IPS-18a (cell line): ENCODE measurements at regions not wholly inside any gene's neighbourhood (a gene's known extent, or its start where the extent isn't known, plus 50 kb on each side); places are given as distances from the start of the nearest gene placed in this dataset.

Source experiments
- H3K27ac ChIP-seq: one replicate; pipeline ENCODE4 v1.5.1; 2013; ENCODE audit warnings: low read length
- H3K27me3 ChIP-seq: one replicate; pipeline ENCODE4 v1.6.1; 2013; ENCODE audit warnings: mild to moderate bottlenecking, low read length; ENCODE audit not compliant: control insufficient read depth, insufficient read depth
- H3K36me3 ChIP-seq: one replicate; pipeline ENCODE4 v1.6.1; 2013; ENCODE audit warnings: low read depth, low read length; ENCODE audit not compliant: control insufficient read depth
- H3K4me1 ChIP-seq: one replicate; pipeline ENCODE4 v1.6.1; 2013; ENCODE audit warnings: low read depth, low read length; ENCODE audit not compliant: control insufficient read depth
- H3K4me3 ChIP-seq: one replicate; pipeline ENCODE4 v1.5.1; 2013; ENCODE audit warnings: low read length
- H3K9ac ChIP-seq: one replicate; pipeline ENCODE4 v1.6.1; 2013; ENCODE audit warnings: mild to moderate bottlenecking, low read length, moderate library complexity
- H3K9me3 ChIP-seq: one replicate; pipeline ENCODE4 v1.6.1; 2013; ENCODE audit warnings: low read depth, low read length; ENCODE audit not compliant: control insufficient read depth

- H3K27ac ChIP-seq, result no peak overlapping the region
- no peaks in the 10 kb centered on the region for H3K27me3 ChIP-seq
- H3K9ac ChIP-seq, result no peak overlapping the region
- no peaks in the 10 kb centered on the region for H3K36me3 ChIP-seq
- H3K4me3 ChIP-seq, result no peak overlapping the region
- no peaks in the 10 kb centered on the region for H3K4me1 ChIP-seq
- H3K9me3 ChIP-seq, result no peaks in the 10 kb centered on the region
Measured at GRCh38 chr11:37076866-37077265, 478.8 kb upstream of the RAG2 start.

- Histone ChIP-seq H3K27ac (no peak overlapping the region), H3K9me3 (no peaks in the 10 kb centered on the region), H3K36me3 (no peaks in the 10 kb centered on the region), H3K9ac (no peak overlapping the region), H3K27me3 (no peaks in the 10 kb centered on the region), H3K4me3 (no peak overlapping the region), H3K4me1 (no peaks in the 10 kb centered on the region)
Measured at GRCh38 chr11:37072538-37073055, 474.6 kb upstream of the RAG2 start.

GRCh38 chr11:37050311-37050710, 452.3 kb upstream of the RAG2 start:
- Histone ChIP-seq H3K9ac (no peak overlapping the region), H3K9me3 (no peaks in the 10 kb centered on the region), H3K4me1 (no peaks in the 10 kb centered on the region), H3K27me3 (no peaks in the 10 kb centered on the region), H3K36me3 (no peaks in the 10 kb centered on the region), H3K4me3 (no peak overlapping the region), H3K27ac (no peak overlapping the region)

- no peaks in the 10 kb centered on the region for H3K9me3 ChIP-seq
- H3K9ac ChIP-seq, result no peak overlapping the region
- no peaks in the 10 kb centered on the region for H3K4me1 ChIP-seq
- no peak overlapping the region for H3K27ac ChIP-seq
- H3K36me3 ChIP-seq, result no peaks in the 10 kb centered on the region
- H3K4me3 ChIP-seq, result no peak overlapping the region
- H3K27me3 ChIP-seq, result no peaks in the 10 kb centered on the region
Measured at GRCh38 chr11:37040921-37041320, 442.9 kb upstream of the RAG2 start.

- H3K36me3 ChIP-seq, result no peaks in the 10 kb centered on the region
- H3K9ac ChIP-seq, result no peak overlapping the region
- H3K9me3 ChIP-seq, result no peaks in the 10 kb centered on the region
- no peak overlapping the region for H3K27ac ChIP-seq
- no peaks in the 10 kb centered on the region for H3K27me3 ChIP-seq
- no peaks in the 10 kb centered on the region for H3K4me1 ChIP-seq
- no peak overlapping the region for H3K4me3 ChIP-seq
Measured at GRCh38 chr11:37038911-37039310, 440.9 kb upstream of the RAG2 start.

- H3K27me3 ChIP-seq, result no peaks in the 10 kb centered on the region
- H3K4me1 ChIP-seq, result peaks cover 8% of the 10 kb centered on the region
- H3K36me3 ChIP-seq, result no peaks in the 10 kb centered on the region
- H3K9me3 ChIP-seq, result no peaks in the 10 kb centered on the region
- H3K4me3 ChIP-seq, result no peak overlapping the region
- H3K9ac ChIP-seq, result no peak overlapping the region
- no peak overlapping the region for H3K27ac ChIP-seq
Measured at GRCh38 chr11:37026741-37027140, 428.7 kb upstream of the RAG2 start.

GRCh38 chr11:37026326-37026725, 428.3 kb upstream of the RAG2 start:
- Histone ChIP-seq H3K4me3 (no peak overlapping the region), H3K9me3 (no peaks in the 10 kb centered on the region), H3K36me3 (no peaks in the 10 kb centered on the region), H3K27ac (no peak overlapping the region), H3K4me1 (peaks cover 8% of the 10 kb centered on the region), H3K9ac (no peak overlapping the region), H3K27me3 (no peaks in the 10 kb centered on the region)

GRCh38 chr11:37006563-37006962, 408.5 kb upstream of the RAG2 start:
- no peak overlapping the region for H3K9ac ChIP-seq
- no peaks in the 10 kb centered on the region for H3K36me3 ChIP-seq
- no peak overlapping the region for H3K4me3 ChIP-seq
- no peak overlapping the region for H3K27ac ChIP-seq
- no peaks in the 10 kb centered on the region for H3K9me3 ChIP-seq
- H3K27me3 ChIP-seq, result no peaks in the 10 kb centered on the region
- H3K4me1 ChIP-seq, result peaks cover 5% of the 10 kb centered on the region

GRCh38 chr11:37002831-37003230, 404.8 kb upstream of the RAG2 start:
- Histone ChIP-seq H3K9ac (no peak overlapping the region), H3K36me3 (no peaks in the 10 kb centered on the region), H3K4me3 (no peak overlapping the region), H3K4me1 (peaks cover 5% of the 10 kb centered on the region), H3K9me3 (no peaks in the 10 kb centered on the region), H3K27ac (no peak overlapping the region), H3K27me3 (no peaks in the 10 kb centered on the region)

GRCh38 chr11:36997656-36998055, 399.6 kb upstream of the RAG2 start:
- Histone ChIP-seq H3K9ac (no peak overlapping the region), H3K36me3 (no peaks in the 10 kb centered on the region), H3K27ac (no peak overlapping the region), H3K27me3 (no peaks in the 10 kb centered on the region), H3K4me1 (no peaks in the 10 kb centered on the region), H3K4me3 (no peak overlapping the region), H3K9me3 (no peaks in the 10 kb centered on the region)

- no peaks in the 10 kb centered on the region for H3K9me3 ChIP-seq
- no peaks in the 10 kb centered on the region for H3K36me3 ChIP-seq
- H3K27me3 ChIP-seq, result no peaks in the 10 kb centered on the region
- no peak overlapping the region for H3K9ac ChIP-seq
- H3K4me1 ChIP-seq, result no peaks in the 10 kb centered on the region
- H3K4me3 ChIP-seq, result no peak overlapping the region
- no peak overlapping the region for H3K27ac ChIP-seq
Measured at GRCh38 chr11:36996795-36997194, 398.8 kb upstream of the RAG2 start.

- no peak overlapping the region for H3K9ac ChIP-seq
- H3K27ac ChIP-seq, result no peak overlapping the region
- H3K27me3 ChIP-seq, result no peaks in the 10 kb centered on the region
- H3K4me1 ChIP-seq, result no peaks in the 10 kb centered on the region
- H3K36me3 ChIP-seq, result no peaks in the 10 kb centered on the region
- H3K4me3 ChIP-seq, result no peak overlapping the region
- no peaks in the 10 kb centered on the region for H3K9me3 ChIP-seq
Measured at GRCh38 chr11:36994208-36994607, 396.2 kb upstream of the RAG2 start.
